ENCODE measurements at regions not wholly inside any gene's neighbourhood (a gene's known extent, or its start where the extent isn't known, plus 50 kb on each side); places are given as distances from the start of the nearest gene placed in this dataset.

DNA sequence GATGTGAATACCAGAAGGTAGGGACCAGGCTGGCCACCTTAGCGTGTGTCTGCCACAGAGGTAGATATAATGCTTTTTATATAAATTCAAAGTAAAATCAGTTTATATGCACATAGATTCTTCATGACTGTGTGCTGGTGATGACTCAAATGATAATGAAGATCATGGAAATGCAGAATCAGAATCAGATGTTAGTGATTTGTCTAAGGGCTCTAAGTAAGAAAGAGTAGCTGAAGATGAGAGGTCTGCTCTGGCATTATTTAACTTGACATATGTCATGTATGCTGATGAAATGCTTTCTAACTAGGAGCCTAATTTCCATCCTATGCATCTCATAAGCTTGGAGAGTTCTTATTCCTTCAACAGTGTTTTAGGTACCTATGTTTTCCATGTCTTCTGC lies 50.3 kb upstream of the DPH6 start:
- no peak for DNase-seq

DNA sequence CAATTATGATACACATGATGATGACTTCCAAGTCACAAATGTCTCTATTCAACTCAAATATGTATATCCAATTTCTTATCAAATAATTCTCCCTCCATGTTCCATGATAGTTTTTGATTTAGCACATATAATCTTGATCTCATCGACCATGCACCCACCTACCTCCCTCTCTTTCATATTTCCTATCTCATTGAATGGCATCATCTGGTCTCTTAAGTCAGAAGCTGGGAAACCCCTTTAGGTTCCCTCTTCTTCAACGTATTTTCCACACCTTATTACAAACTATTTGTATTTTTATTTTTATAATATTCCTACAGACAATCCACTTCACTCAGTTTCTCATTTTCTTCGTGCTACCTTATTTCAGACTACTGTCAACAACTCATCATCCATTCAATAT lies 56.9 kb upstream of the DPH6 start:
- no peak for DNase-seq

- no peak for DNase-seq
Observed at GRCh38 chr15:35603301-35603700, 57.3 kb upstream of the DPH6 start.

DNA sequence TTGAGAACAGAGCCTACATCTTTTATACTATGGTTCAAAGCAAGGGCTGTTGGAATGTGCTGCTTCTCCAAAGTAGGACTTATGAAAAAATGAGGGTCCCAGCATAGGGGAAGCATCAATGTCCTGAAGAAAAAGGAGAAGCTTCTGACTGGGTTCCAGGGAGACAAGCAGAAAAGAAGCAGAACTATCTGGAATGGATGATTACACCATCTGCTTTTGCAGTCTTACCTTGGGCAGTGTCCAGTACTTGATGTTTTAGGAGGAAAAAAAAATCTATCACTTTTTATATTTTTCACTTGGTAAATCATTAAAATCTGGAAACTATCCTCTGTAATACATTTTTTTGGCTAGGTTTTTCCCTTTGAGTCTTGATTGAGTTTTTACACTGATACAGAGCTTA lies 57.9 kb upstream of the DPH6 start:
- DNase-seq: no peak

- DNase-seq: no peak
Observed at GRCh38 chr15:35605764-35606449, 59.9 kb upstream of the DPH6 start.

- DNase-seq: no peak
Observed at GRCh38 chr15:35606450-35606779, 60.5 kb upstream of the DPH6 start.

- DNase-seq: no peak
Observed at GRCh38 chr15:35616498-35617271, 70.7 kb upstream of the DPH6 start.

DNA sequence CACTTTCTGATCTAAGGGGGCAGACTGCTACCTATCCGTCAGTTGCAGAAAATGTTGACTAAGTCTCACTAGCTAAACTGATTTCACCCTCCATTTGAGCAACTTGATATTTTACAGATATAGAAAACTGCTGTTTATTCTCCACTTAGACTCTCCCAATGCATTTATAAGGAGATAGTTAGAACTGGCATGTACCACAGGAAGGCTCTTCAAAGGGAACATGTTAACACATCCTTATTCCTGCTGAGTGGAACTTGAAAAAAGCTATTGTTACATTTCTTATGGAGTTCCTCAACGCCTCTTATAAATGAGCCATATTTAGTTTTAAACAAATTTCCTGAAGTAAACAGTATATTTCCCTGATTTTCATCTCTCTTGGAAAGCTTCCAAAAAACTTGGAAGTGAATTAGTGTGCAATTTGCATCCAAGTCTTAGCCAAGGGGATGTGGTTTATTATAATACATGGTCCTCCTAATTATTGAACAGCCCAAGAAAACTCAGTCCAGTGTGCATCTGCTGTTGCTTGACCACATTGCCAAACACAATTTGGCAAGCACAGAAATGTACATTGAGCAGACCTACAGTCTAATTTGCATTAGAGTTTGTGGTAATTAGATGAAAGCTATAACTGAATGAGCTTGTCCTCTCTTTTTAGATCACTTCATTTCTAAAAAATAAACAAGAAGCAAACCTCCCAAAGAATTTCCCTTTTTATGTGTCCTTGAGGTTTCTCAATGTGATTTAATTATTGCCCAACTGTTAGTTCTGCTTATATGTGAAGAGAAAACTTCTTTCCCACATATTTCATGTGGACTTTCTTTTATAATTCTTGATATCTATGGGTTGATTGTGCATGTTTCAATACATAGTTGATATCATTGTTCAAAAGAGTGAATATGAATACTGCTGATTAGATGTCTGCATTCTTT lies 72.6 kb upstream of the DPH6 start:
- no peak for DNase-seq

DNA sequence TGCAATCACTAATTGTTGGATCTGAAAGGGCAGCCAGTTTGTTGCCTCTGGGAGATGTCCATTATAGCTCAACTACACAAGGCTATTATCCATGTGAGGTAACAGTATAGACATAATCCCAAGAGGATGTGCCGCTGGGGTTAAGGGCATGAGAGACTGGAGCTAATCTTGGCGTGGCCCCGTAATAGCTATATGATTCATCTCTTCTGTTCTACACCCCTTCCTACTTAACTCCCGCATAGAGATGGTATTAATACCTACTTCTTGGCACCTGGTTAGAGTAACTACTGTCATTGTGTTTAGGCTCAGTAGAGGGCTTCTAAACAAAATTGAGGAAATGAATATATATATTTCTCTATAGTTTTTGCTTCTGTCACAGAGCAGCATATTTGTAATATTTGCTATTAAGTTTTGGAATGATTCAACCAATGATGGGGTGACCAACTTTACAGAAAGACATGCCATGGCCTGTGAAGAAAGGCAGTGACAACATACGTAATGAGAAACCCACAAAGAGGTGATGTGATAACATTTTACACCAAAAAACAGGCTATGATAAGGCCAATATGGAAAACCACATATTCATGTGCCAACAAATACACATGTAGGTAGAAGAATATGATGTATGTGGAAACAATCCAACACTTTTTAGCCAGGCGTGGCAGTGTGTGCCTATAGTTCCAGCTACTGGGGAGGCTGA lies 76.8 kb upstream of the DPH6 start:
- no peak for DNase-seq

- no peak for DNase-seq
Observed at GRCh38 chr15:35624881-35625280, 78.9 kb upstream of the DPH6 start.

DNA sequence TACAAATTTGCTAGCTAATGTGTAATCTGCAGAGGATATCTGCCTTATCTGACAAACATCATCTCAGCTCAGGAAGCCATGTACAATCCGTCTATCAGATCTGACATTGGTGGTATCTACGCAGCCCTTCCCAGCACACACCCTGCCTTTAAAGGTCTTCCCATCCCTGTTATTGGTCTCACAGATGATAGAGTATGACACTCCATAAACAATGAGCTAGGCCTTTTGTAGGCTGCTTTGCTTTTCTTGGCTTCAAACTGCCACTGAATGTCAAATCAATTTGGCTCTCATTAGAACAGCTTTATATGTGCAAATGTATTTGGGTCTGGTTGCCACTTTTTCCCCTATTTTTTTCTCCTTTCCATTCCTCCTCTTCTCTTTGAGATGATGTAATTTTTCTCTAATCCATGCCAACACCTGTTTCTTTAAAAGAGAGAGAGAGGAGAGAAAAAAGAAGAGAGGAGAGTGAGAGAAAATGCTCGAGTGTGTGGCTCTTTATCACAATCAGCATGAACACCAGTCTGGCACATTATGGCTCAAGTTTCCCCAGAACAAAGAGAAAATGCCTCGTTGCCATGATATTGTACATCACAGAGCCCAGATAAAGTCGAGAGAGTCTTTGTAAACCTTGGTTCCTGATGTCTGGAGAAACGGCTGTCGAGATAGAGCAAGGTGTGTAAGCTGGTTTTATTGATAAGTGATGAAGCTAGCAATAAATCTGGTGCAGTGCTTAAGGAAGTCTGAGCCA lies 80.8 kb upstream of the DPH6 start:
- no peak for DNase-seq

DNA sequence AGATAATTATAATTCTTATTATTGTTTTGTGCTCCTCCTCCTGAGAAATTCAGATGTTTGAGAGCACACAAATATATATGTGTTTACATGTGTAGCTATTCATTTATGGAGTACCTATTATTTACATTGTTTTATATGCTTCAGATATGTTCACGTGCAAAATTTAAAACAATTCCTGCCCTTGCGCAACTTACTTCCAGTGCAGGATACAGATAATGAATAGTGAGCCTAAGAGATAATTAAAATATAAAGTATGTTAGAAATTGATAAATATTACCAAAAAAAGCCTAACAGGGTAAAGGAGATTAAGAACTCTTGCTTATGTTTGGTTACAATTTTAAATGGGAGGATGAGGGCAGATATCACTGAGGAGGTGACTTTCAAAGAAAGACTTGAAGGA lies 81.7 kb upstream of the DPH6 start:
- no peak for DNase-seq

GRCh38 chr15:35629766-35630165 lies 83.8 kb upstream of the DPH6 start:
- no peak for DNase-seq

DNA sequence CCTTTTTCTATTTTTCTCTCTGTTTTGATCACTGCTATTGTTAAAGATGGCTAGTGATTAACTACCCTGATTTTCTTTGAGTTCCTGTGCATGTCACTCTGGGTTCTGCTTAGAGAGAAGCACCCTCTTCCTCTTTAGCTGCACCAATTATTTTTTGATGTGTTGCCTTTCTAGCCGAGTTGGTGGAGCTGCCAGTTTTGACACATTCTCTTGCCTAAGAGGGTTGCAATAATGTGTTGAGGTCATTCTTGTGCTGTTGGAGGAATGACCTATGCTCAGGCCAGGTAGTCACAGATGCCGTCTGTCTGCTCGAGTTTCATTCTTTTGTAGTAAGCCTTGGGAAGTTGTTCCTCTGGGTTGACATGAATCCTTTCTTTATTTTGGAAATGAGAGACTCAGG lies 84.6 kb upstream of the DPH6 start:
- DNase-seq: no peak

- DNase-seq: no peak
Observed at GRCh38 chr15:35630985-35631384, 85.0 kb upstream of the DPH6 start.

DNA sequence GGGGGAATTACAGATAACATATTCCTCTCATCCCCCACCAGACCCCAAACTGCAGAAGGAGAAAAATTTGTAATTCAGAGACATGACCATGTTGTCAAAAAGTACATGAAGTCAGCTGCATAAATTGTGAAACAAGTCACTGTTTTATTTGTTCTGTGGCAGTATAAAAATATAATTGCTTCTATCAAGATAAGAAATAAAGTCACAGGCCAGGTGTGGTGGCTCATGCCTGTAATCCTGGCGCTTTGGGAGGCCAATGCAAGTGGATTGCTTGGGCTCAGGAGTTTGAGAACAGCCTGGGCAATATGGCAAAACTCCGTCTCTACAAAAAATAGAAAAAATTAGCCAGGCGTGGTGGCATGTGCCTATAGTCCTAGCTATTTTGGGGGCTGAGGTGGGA lies 87.7 kb upstream of the DPH6 start:
- no peak for DNase-seq

- DNase-seq: no peak
Observed at GRCh38 chr15:35646790-35647189, 100.8 kb upstream of the DPH6 start.

- DNase-seq: no peak
Observed at GRCh38 chr15:35647303-35647702, 101.3 kb upstream of the DPH6 start.

DNA sequence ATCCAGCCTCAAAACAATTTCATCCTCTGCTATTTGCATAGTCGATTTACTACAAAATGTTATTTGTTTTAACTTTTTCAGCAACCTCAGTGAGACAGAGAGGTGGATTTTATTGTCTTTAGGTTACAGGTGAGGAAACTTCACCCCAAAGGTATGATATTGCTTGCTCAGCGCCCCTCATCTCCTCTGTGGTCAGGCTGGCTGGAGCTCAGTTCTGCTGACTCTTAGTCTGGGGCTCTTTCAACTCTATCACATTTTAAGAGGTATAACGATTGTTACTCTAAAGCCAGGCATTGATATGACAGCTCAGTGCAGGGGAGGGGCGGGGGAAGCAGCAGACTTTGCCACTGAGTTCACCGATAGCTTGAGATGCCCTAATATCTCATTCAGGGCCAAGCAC lies 103.0 kb upstream of the DPH6 start:
- DNase-seq: no peak

DNA sequence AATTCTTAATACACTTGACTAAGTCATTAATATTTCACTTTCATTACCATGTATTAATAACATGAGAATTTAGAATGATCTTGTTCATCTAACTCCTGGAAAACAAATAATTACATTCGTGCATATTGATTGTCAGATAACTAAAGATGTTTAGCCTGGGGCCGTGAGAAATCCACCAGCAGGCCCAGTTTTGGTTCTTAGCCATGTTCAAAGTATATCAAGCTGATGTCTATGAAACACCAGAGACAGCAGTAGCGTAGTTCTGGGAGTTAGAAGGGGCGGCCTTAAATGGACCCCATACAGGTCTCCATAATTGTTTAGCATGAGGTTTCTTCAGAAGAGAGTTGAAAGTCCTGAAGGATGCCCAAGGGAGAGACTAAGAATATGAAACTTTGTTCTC lies 103.6 kb upstream of the DPH6 start:
- no peak for DNase-seq

GRCh38 chr15:35654332-35654731 lies 108.4 kb upstream of the DPH6 start:
- DNase-seq: no peak

GRCh38 chr15:35657679-35658311 lies 111.8 kb upstream of the DPH6 start:
- DNase-seq: no peak

Data from NCI-H1930 (cell line).